ENCODE measurements at regions not wholly inside any gene's neighbourhood (a gene's known extent, or its start where the extent isn't known, plus 50 kb on each side); places are given as distances from the start of the nearest gene placed in this dataset.

GRCh38 chr16:10312784-10313724 lies 72.8 kb upstream of the ATF7IP2 start:
- H3K9ac ChIP-seq (ENCODE audit: insufficient read length, low read depth), result no peak overlapping the region

GRCh38 chr16:10314317-10314716 lies 71.5 kb upstream of the ATF7IP2 start:
- H3K36me3 ChIP-seq (ENCODE audit: insufficient read depth, insufficient read length, low read length), result no peaks in the 10 kb centered on the region
- H3K4me3 ChIP-seq (ENCODE audit: insufficient read length, low read depth), result no peak overlapping the region
- H3K9me3 ChIP-seq (ENCODE audit: insufficient read depth, low read length), result no peaks in the 10 kb centered on the region
- no peaks in the 10 kb centered on the region for H3K27me3 ChIP-seq (ENCODE audit: insufficient read depth, insufficient read length)
- H3K9ac ChIP-seq (ENCODE audit: insufficient read length, low read depth), result no peak overlapping the region
- H3K4me1 ChIP-seq (ENCODE audit: insufficient read depth, insufficient read length), result no peaks in the 10 kb centered on the region
- DNase-seq (ENCODE audit: low read depth, low spot score), result no peak
- TF ChIP-seq ZNF274 (IDR thresholded peaks at IDR 0.05; ENCODE audit: low read depth, low read length) (no peak), SUZ12 (IDR thresholded peaks at IDR 0.05; ENCODE audit: extremely low read depth, insufficient read depth, insufficient read length) (no peak), YY1 (IDR thresholded peaks at IDR 0.05; ENCODE audit: insufficient read depth, insufficient read length) (no peak)

More at GRCh38 chr16:10312784-10313724, 72.8 kb upstream of the ATF7IP2 start:
- TF ChIP-seq SUZ12 (IDR thresholded peaks at IDR 0.05; ENCODE audit: extremely low read depth, insufficient read depth, insufficient read length) (no peak), YY1 (IDR thresholded peaks at IDR 0.05; ENCODE audit: insufficient read depth, insufficient read length) (no peak), ZNF274 (IDR thresholded peaks at IDR 0.05; ENCODE audit: low read depth, low read length) (no peak)
- no peak overlapping the region for H3K4me3 ChIP-seq (ENCODE audit: insufficient read length, low read depth)
- H3K27me3 ChIP-seq (ENCODE audit: insufficient read depth, insufficient read length), result no peaks in the 10 kb centered on the region
- no peaks in the 10 kb centered on the region for H3K4me1 ChIP-seq (ENCODE audit: insufficient read depth, insufficient read length)
- DNase-seq (ENCODE audit: low read depth, low spot score), result no peak
- no peaks in the 10 kb centered on the region for H3K9me3 ChIP-seq (ENCODE audit: insufficient read depth, low read length)
- no peaks in the 10 kb centered on the region for H3K36me3 ChIP-seq (ENCODE audit: insufficient read depth, insufficient read length, low read length)

GRCh38 chr16:10314811-10315210 lies 71.0 kb upstream of the ATF7IP2 start:
- no peak overlapping the region for H3K9ac ChIP-seq (ENCODE audit: insufficient read length, low read depth)
- H3K4me1 ChIP-seq (ENCODE audit: insufficient read depth, insufficient read length), result no peaks in the 10 kb centered on the region
- no peak for DNase-seq (ENCODE audit: low read depth, low spot score)
- TF ChIP-seq SUZ12 (IDR thresholded peaks at IDR 0.05; ENCODE audit: extremely low read depth, insufficient read depth, insufficient read length) (no peak), ZNF274 (IDR thresholded peaks at IDR 0.05; ENCODE audit: low read depth, low read length) (no peak), YY1 (IDR thresholded peaks at IDR 0.05; ENCODE audit: insufficient read depth, insufficient read length) (no peak)
- no peak overlapping the region for H3K4me3 ChIP-seq (ENCODE audit: insufficient read length, low read depth)
- no peaks in the 10 kb centered on the region for H3K36me3 ChIP-seq (ENCODE audit: insufficient read depth, insufficient read length, low read length)
- no peaks in the 10 kb centered on the region for H3K9me3 ChIP-seq (ENCODE audit: insufficient read depth, low read length)
- no peaks in the 10 kb centered on the region for H3K27me3 ChIP-seq (ENCODE audit: insufficient read depth, insufficient read length)

- no peaks in the 10 kb centered on the region for H3K36me3 ChIP-seq (ENCODE audit: insufficient read depth, insufficient read length, low read length)
- DNase-seq (ENCODE audit: low read depth, low spot score), result no peak
- no peaks in the 10 kb centered on the region for H3K4me1 ChIP-seq (ENCODE audit: insufficient read depth, insufficient read length)
- TF ChIP-seq SUZ12 (IDR thresholded peaks at IDR 0.05; ENCODE audit: extremely low read depth, insufficient read depth, insufficient read length) (no peak), YY1 (IDR thresholded peaks at IDR 0.05; ENCODE audit: insufficient read depth, insufficient read length) (no peak), ZNF274 (IDR thresholded peaks at IDR 0.05; ENCODE audit: low read depth, low read length) (no peak)
- H3K9ac ChIP-seq (ENCODE audit: insufficient read length, low read depth), result no peak overlapping the region
- H3K4me3 ChIP-seq (ENCODE audit: insufficient read length, low read depth), result no peak overlapping the region
- H3K27me3 ChIP-seq (ENCODE audit: insufficient read depth, insufficient read length), result no peaks in the 10 kb centered on the region
- H3K9me3 ChIP-seq (ENCODE audit: insufficient read depth, low read length), result no peaks in the 10 kb centered on the region
Observed at GRCh38 chr16:10317425-10318001, 68.3 kb upstream of the ATF7IP2 start.

GRCh38 chr16:10318798-10319500 lies 66.9 kb upstream of the ATF7IP2 start:
- Histone ChIP-seq H3K4me1 (ENCODE audit: insufficient read depth, insufficient read length) (no peaks in the 10 kb centered on the region), H3K4me3 (ENCODE audit: insufficient read length, low read depth) (no peak overlapping the region), H3K27me3 (ENCODE audit: insufficient read depth, insufficient read length) (no peaks in the 10 kb centered on the region), H3K36me3 (ENCODE audit: insufficient read depth, insufficient read length, low read length) (no peaks in the 10 kb centered on the region), H3K9me3 (ENCODE audit: insufficient read depth, low read length) (no peaks in the 10 kb centered on the region), H3K9ac (ENCODE audit: insufficient read length, low read depth) (no peak overlapping the region)
- TF ChIP-seq YY1 (IDR thresholded peaks at IDR 0.05; ENCODE audit: insufficient read depth, insufficient read length), result no peak
- no peak for TF ChIP-seq SUZ12 (IDR thresholded peaks at IDR 0.05; ENCODE audit: extremely low read depth, insufficient read depth, insufficient read length)
- no peak for TF ChIP-seq ZNF274 (IDR thresholded peaks at IDR 0.05; ENCODE audit: low read depth, low read length)
- no peak for DNase-seq (ENCODE audit: low read depth, low spot score)

GRCh38 chr16:10321407-10322387 lies 64.2 kb upstream of the ATF7IP2 start:
- TF ChIP-seq YY1 (IDR thresholded peaks at IDR 0.05; ENCODE audit: insufficient read depth, insufficient read length) (no peak), SUZ12 (IDR thresholded peaks at IDR 0.05; ENCODE audit: extremely low read depth, insufficient read depth, insufficient read length) (no peak), ZNF274 (IDR thresholded peaks at IDR 0.05; ENCODE audit: low read depth, low read length) (no peak)
- no peak for DNase-seq (ENCODE audit: low read depth, low spot score)
- H3K4me3 ChIP-seq (ENCODE audit: insufficient read length, low read depth), result no peak overlapping the region
- H3K9me3 ChIP-seq (ENCODE audit: insufficient read depth, low read length), result no peaks in the 10 kb centered on the region
- no peaks in the 10 kb centered on the region for H3K4me1 ChIP-seq (ENCODE audit: insufficient read depth, insufficient read length)
- no peaks in the 10 kb centered on the region for H3K27me3 ChIP-seq (ENCODE audit: insufficient read depth, insufficient read length)
- no peak overlapping the region for H3K9ac ChIP-seq (ENCODE audit: insufficient read length, low read depth)
- H3K36me3 ChIP-seq (ENCODE audit: insufficient read depth, insufficient read length, low read length), result no peaks in the 10 kb centered on the region

All from NT2/D1 (cell line).